Stimulated activated CD4-positive, alpha-beta T cell treated with anti-CD3 and anti-CD28 coated beads, Interleukin-1b, Interleukin-23, amount 100 ng/mL, for 48 hours (primary cell): ENCODE measurements at regions not wholly inside any gene's neighbourhood (a gene's known extent, or its start where the extent isn't known, plus 50 kb on each side); places are given as distances from the start of the nearest gene placed in this dataset.
A peak's percentile ranks its signal among the peaks of the same experiment; 100 is the strongest.

Experiments used
- DNase-seq: peaks from one replicate; pipeline ENCODE4 v3.0.0-alpha.2; 2020

GRCh38 chr12:67911789-67912188, 77.5 kb upstream of the IFNG-AS1 start:
- no peak for DNase-seq

GRCh38 chr12:67915335-67915851, 73.9 kb upstream of the IFNG-AS1 start:
- no peak for DNase-seq

- peak; percentile 18 for DNase-seq
These were observed 72.8 kb upstream of the IFNG-AS1 start for GRCh38 chr12:67916266-67916970.

GRCh38 chr12:67917811-67918210, 71.4 kb upstream of the IFNG-AS1 start:
- no peak for DNase-seq

- no peak for DNase-seq
These were observed 70.8 kb upstream of the IFNG-AS1 start for GRCh38 chr12:67918441-67918840.

GRCh38 chr12:67919406-67919805, 69.8 kb upstream of the IFNG-AS1 start:
- DNase-seq = no peak

GRCh38 chr12:67920413-67920812, 68.8 kb upstream of the IFNG-AS1 start:
- DNase-seq = no peak

GRCh38 chr12:67921286-67921685, 68.0 kb upstream of the IFNG-AS1 start:
- DNase-seq = no peak

- DNase-seq = no peak
These were observed 67.0 kb upstream of the IFNG-AS1 start for GRCh38 chr12:67922245-67922644.

- no peak for DNase-seq
These were observed 64.2 kb upstream of the IFNG-AS1 start for GRCh38 chr12:67925077-67925476.

- no peak for DNase-seq
These were observed 63.7 kb upstream of the IFNG-AS1 start for GRCh38 chr12:67925552-67925951.

GRCh38 chr12:67926063-67926462, 63.2 kb upstream of the IFNG-AS1 start:
- no peak for DNase-seq

- DNase-seq = no peak
These were observed 61.9 kb upstream of the IFNG-AS1 start for GRCh38 chr12:67927324-67927723.

GRCh38 chr12:67927815-67928214, 61.4 kb upstream of the IFNG-AS1 start:
- no peak for DNase-seq

GRCh38 chr12:67928621-67929383, 60.4 kb upstream of the IFNG-AS1 start:
- DNase-seq = no peak

GRCh38 chr12:67929384-67929772, 59.9 kb upstream of the IFNG-AS1 start:
- DNase-seq = no peak

- DNase-seq = no peak
These were observed 51.4 kb upstream of the IFNG-AS1 start for GRCh38 chr12:67937822-67938221.
